NCI-H2029 (cell line): ENCODE measurements at regions not wholly inside any gene's neighbourhood (a gene's known extent, or its start where the extent isn't known, plus 50 kb on each side); places are given as distances from the start of the nearest gene placed in this dataset.

ENCODE experiments used
- DNase-seq: peaks from one replicate; lab custom pipeline; 2025; lab: John Stamatoyannopoulos, UW

DNA sequence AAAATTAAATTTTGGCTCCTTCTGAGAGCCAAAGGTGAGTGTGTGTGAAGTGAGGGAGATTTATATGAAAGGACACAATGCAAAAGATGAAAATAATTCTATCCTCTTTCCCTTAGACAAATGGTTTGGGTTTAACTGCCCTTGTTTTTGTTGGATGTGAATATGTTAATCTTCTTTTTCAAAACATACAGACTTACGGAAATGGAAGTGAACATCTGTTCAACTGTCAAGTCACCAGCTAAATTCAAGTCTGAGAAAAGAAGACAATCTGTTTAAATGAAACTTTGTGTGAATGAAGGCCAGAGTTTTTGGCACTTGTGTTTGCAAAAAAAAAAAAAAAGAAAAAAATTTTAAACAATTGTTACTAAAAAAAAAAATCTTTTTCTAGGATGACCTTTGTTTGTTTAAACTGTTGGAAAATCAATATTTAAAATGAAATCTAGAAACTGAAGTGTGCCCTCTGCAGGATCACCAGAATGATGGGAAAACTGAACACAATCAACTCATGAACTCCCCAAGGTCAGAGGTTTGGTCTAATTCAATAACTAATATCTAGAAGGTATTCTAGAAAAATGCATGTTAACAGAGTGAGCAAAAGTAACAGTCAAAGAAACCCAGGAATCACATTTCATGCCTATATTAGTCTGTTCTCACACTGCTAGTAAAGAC lies 448.8 kb downstream of the FLRT2 start:
- DNase-seq, result no peak

DNA sequence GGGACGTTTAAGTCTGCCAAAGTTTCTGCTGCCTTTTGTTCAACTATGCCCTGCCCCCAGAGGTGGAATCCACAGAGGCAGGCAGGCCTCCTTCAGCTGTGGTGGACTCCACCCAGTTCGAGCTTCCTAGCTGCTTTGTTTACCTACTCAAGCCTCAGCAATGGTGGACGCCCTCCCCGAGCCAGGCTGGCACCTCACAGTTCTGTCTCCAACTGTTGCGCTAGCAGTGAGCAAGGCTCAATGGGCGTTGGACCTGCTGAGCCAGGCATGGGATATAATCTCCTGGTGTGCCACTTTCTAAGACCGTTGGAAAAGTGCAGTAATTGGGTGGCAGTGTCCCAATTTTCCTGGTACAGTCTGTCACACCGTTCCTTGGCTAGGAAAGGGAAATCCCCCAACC lies 444.7 kb downstream of the FLRT2 start:
- no peak for DNase-seq

DNA sequence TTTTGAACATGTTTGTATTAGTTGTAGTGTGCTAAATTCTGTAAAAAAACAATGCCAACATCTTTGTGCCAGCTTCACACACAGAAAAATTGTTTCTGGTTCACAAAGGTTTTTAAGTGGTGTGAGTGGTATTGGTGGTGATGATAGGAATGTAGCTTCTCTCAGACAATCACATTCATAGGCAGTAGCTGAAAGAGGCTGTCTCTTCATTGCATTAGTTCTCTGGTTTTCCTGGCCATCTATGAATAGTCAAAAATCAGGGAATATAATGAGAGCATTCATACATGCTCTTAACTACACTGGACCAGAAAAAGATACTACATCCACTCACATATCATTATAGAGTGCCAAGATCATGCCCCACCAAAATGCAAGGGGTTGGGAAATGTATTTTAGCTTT lies 433.5 kb downstream of the FLRT2 start:
- DNase-seq, result no peak

DNA sequence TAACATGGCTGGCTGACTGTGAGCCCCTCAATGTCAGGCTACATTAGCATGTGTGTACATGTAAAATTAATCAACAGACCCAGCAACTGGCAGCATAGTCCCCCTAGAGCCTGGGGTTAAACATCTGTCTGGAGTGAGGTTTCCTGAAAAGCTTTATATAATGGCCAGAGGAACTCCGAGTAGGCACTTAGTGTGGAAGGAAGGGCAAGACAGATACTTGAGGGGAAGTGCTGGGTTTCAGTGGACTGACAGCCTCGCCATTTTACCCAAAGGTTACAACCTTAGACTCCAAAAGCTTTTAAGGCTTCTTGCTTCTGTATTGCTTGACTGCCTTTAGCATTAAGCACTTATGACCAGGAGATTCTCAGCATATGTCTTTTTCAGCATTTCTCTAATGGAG lies 430.8 kb downstream of the FLRT2 start:
- no peak for DNase-seq

DNA sequence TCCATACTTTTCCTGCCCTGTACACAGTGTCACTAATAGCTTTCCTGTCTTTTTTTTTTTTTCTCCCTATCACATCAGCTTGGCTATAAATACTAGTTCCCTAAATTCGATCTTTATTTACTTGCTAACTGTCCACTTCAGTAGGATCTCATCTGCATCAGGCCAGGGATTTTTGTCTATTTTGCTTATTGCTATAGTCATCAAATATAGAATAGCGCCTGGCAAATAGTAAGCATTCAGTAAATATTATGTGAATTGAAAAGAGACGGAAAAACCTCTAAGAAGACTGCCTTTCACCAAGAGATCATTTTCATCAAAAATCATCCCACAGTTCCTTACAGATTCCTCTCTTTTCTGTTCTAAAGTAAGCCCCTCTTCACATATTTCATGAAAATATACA lies 429.1 kb downstream of the FLRT2 start:
- DNase-seq, result no peak

DNA sequence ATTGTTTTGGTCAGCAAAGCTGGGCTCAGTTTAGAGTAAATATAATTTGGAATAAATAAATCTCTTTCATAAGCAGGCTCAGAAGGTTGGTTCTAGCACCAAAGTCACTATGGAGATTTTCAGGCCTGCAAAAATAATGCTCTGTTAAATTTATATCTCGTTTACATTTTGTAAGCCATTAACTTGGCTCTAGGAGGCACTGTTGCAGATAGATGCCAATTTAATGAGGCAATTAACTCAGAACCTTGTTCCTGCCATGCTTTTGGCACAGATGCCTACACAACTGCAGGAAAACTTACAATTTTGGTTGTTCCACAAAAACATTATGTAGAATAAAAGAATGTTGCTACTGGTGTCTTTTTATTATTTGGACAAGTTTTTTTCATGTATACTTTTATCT lies 428.1 kb downstream of the FLRT2 start:
- no peak for DNase-seq

DNA sequence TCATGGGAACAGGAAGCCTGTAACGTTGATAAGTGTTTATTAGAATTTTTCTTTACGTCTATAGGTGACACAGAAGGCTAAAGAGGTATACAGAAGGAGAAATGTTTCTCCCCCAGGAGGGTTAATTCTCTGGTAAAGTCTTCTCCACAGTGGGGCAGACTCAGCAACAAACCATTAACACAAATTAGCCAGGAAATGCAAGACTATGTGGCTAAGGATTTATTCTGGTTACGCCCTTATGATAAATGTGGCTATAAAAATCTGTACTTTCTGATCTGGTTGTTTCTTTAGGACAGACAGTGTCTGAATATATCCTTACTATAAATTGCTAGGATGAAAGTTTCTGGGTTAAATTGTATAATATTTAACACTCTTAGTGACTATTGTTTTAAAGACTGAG lies 423.3 kb downstream of the FLRT2 start:
- DNase-seq, result no peak

DNA sequence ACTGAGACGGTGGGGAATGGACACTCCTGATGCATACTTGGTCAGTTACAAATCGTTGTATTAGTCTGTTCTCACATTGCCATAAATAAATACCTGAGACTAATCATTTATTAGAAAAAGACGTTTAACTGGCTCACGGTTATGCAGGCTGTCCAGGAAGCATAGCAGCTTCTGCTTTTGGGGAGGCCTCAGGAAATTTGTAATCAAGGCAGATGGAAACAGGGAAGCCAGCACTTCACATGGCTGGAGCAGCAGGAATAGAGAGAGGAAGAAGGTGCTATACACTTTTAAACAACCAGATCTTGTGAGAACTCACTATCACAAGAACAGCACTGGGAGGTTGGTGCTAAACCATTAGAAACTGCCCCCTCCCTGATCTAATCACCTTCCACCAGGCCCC lies 418.2 kb downstream of the FLRT2 start:
- DNase-seq, result no peak

DNA sequence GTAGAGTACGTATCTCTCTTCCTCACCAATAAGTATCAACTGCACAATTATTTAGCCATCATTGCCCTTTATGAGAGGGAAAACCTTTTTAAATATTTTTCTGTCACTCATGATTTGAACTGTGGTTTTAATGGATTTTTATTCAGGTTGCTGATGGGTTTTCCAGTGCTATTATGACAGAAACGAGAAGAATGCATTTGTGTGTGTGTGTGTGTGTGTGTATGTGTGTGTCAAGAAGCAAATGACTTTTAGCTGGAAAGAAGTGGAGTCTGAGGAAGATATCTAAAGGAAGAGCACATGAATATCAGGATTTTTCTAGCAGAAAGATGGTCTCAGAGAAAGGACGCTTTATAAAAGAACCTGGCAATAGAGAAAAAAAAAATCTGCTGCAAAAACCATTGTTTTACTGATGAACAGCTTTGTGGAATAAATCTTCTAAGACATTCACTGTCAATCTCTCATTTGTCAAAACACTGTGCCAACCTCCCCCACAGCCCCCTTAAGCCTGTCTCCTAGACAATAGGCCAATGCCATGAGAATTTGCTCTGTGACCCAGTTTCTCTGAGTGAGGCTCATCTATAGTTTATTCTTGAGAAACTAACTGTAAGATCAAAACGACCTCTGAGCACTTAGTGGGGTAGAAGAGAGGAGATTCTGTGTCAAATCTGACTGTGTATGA lies 417.7 kb downstream of the FLRT2 start:
- DNase-seq, result no peak

DNA sequence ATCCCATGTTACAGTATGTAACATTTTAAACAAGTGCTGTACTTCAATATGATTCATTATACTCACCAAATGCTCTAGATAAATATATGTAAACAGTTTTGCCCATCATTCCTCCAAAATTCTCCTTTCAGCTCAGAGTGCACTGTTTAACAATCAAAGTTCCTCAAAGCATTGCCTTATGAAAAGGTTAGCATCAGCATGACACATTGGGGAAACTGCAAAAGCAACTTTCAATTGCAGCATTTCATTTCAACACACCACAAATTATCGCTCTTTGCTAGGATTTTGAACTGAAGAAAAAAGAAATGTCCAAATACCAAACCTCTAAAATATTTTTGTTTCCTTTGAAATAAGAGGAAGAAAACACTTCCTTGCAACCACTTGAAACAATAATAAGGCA lies 413.2 kb downstream of the FLRT2 start:
- no peak for DNase-seq

DNA sequence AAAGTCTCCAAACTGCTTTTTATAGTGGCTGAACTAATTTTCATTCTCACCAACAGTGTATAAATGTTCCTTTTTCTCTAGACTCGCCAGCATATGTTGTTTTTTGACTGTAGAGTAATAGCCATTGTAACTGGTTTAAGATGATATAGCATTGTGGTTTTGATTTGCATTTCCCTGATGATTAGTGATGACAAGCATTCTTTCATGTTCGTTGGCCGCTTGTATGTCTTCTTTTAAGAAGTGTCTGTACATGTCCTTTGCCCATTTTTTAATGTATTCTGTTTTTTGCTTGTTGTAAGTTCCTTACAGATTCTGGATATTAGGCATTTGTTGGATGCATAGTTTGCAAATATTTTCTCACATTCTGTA lies 404.9 kb downstream of the FLRT2 start:
- DNase-seq, result no peak

DNA sequence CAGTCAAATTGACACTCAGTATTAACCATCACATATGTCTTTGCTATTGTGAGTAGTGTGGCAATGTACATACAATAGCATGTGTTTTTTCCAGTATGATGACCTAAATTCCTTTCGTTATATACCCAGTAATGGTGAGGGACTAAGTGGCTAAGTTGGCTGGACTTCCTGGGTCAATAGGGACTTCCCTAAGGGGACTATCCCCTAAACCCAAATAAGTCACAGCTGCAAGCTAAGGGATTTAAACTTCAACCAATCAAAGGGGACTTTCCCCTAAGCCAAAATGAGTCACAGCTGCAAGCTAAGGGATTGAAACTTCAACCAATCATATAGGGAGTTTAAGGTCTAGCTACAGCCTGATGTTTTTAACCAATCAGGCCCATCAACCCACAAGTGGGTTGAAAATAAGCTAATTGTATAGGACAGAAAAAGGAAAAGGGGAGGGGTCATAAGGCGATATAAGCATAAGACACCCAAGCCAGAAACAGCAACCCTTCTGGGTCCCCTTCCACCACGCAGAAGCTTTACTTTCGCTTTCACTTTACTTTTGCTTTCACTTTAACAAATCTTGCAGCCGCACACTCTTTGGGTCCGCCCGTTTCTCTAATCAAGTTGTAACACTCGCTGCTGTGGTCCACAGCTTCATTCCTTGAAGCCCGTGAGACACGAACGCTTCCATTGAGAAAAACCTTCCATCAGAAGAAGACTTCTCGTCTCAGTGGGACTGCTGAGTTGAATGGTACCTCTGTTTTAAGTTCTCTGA lies 404.4 kb downstream of the FLRT2 start:
- DNase-seq, result no peak

DNA sequence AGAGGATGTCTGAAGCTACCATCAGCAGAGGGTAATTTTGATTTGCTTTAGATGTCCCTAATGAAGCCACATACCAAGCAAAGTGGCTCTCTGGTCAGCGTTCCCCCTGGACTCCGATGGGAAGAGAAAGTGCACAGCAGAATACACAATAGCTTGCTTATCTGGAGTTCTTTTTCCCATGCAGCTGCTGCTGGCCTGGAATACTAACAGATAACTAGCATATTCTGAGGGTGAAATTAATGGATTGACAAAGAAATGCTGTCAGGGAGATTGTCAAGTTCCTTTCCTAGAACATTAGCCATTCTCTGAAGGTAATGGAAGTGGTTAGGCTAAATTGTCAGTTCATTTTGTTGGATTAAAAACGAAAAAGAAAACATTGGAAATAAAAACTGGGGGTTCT lies 391.3 kb downstream of the FLRT2 start:
- no peak for DNase-seq

DNA sequence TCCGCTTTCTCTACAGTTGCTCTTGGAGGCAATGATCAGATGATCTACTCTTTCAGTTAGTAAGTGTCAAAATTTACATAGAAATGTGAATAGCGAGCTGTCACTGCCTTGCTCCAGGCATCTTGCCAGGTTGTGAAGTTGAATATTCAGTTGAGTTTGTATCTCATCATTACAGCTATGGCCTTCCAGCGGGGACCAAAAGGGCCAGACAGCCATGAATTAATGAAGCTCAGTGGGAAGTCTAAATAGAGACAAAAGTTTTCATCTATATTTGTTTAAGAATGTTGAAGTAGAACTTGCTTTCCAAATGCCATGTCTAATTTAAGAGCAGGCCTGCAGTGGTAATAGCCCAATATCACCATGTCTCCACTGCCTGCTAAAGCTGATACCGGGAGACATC lies 387.8 kb downstream of the FLRT2 start:
- DNase-seq, result no peak

DNA sequence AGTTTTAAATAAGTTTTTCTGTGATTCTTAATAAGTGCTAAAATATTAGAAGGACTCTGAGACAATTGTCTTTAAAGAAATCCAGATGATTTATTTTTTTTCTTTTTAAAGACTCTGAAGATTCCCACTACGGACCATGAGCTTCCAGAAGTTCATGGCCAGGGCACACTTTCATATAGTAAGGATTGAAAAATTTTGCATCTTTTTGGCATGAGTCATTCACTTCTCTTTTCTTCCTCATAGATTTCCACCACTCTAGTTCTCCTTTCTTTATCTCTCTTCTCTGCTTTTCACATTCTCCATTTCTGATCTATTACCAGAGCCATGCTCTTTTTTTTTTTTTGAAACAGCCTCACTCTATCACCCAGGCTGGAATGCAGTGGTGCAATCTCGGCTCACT lies 385.8 kb downstream of the FLRT2 start:
- DNase-seq, result no peak

DNA sequence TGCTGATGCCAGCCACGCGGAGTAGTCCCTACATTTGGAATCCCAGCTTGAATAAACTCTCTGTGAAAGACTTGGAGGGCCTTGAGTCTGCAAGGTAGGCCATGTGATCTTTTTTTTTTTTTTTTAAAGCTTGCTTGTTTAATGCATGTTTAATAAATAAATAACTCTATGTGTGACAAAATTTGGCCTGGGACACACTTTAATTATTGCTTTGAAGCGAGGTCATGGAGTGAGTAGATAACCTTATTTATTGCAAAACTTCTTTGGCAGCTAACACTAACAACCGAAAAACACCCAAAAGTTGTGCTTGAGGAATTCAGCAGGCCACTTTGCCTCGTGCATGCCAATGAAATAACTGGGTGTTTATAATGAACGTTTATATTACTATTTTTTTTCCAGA lies 382.2 kb downstream of the FLRT2 start:
- no peak for DNase-seq

DNA sequence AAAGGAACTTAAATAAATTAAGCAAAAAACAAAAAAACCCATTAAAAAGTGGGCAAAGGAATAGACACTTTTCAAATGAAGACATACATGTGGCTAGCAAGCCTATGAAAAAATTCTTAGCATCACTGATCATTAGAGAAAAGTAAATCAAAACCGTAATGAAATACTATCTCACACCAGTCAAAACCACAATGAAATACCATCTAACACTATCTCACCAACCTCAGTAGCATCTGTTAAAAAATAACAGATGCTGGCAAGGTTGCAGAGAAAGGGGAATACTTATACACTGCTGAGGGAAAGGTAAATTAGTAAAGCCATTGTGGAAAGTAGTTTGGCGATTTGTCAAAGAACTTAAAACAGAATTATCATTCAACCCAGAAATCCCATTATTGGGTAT lies 381.1 kb downstream of the FLRT2 start:
- no peak for DNase-seq

DNA sequence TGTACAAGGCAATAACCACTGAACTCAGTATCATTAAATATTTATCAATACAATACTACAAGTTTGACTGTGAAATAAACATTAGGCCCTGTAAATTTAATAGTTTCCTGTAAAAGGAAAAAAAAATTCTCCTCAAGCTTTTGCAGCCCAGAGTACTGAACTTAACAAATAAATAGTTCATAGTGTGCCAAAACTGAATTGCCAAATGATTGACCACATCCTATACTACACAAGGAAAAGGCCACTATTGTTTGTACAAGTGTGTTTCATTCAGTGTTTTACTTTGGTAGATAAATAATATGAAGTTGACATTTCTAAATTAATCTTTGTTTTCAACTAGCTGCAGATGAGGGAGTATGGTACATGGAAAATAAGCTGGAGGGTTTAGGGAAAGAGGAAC lies 379.6 kb downstream of the FLRT2 start:
- DNase-seq, result no peak

DNA sequence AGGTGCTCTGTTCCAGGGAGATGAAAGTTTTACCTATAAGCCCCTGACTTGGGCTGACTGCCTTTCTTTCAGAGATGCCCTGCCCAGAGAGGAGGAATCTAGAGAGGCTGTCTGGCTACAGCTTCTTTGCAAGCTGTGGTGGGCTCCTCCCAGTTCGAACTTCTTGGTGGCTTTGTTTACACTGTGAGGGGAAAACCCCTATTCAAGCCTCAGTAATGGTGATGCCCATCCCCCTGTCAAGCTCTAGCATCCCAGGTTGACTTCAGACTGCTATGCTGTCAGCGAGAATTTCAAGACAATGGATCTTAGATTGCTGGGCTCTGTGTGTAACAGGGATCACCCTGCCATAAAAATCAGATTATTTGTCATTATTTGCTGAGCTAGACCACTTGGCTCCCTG lies 377.6 kb downstream of the FLRT2 start:
- no peak for DNase-seq

DNA sequence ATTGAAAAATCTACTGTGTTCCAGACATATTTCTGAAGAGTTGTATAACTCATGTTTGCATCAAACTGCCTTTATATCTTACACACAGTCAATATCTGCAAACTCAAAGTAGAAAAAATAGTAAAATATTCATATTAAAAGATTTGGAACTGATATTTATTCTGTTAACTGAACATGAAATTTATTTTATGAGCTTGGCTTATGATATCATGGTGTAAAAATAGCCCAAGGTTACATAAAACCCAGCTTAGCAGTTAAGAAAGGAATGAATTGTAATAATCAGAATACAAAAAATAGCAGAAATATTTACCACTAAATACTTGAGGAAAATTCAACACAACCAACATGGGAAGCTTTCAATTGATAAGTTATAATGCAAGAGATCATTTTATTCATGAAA lies 367.9 kb downstream of the FLRT2 start:
- DNase-seq, result no peak

DNA sequence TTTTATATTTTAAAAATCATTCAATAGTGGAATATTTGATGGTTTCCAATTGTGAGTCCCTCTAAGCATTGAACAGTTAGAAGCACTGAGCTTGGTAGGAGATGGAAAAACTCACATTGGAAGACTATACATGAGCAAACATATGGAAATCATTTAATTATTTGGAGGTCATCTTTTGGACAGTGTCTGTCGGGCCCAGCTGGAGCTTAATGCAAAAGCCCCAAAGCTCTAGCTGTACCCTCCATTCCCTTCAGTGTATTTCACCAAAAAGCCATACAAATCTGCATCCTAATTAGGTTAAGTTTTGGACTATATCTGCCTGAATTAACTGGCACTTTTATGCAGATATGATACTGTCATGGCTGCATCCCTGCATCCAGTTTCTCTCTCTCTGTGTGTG lies 365.7 kb downstream of the FLRT2 start:
- DNase-seq, result no peak

DNA sequence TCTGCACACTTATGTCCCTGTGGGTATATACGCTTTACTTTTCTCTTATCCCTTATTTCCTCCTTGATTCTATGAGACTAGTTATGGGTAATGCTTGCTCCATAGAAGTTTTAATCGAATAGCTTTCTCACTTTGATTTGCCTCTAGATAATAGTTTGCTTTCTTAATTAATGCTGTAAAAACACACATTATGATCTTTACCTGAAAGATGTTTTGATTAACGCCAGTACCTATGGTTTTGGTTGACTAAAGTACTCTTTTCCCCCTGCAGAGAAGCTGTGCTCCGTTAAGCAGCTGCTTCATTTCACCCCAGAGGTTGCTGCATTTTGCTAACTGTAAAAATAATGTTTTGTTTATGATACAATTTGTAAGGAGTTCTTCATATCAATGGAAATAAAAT lies 362.3 kb downstream of the FLRT2 start:
- no peak for DNase-seq

DNA sequence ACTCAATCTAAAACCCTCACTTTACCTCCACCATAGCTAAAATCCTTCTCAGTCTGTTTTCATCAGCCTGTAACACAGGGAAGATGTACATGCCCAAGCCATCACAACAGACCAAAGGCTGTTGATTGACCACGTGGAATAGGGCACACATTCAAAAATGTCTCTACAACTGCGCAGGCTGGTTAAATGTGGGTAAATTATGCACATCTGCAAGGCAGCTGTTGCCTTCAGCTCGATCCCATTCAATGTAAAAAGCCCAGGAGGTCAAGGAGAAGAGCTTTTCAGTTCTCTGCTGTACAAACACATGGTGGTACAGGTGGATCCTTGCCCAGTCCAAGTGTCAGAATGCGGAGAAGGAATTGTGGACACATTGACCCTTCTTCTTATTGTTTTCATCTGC lies 354.0 kb downstream of the FLRT2 start:
- DNase-seq, result no peak

DNA sequence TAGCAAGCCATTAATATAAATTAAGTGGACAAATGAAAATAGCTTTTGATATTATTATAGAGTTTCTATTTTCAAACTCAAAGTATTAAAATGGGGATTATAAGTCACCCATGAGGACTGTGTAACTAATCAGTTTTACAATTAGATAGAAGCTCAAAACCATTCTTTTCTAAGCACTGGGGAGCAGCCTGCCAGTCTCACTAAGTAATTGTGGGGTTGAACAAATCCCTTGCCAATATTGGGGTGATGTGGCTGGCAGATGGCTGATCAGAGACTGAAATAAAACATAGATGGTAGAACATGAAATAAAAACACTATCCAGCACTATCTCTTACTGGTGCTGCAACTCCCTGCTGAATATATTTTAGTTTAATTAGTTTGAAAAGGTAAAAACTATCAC lies 353.2 kb downstream of the FLRT2 start:
- DNase-seq, result no peak
